HG03108 (cell line): ENCODE measurements at regions not wholly inside any gene's neighbourhood (a gene's known extent, or its start where the extent isn't known, plus 50 kb on each side); places are given as distances from the start of the nearest gene placed in this dataset.
A peak's percentile ranks its signal among the peaks of the same experiment; 100 is the strongest.

ENCODE experiments used
- ATAC-seq: cut with Tn5 transposase; IDR thresholded peaks from one replicate; pipeline ENCODE4 v1.9.1; 2021; ENCODE audit warnings: moderate library complexity; ENCODE audit not compliant: unreplicated experiment

DNA sequence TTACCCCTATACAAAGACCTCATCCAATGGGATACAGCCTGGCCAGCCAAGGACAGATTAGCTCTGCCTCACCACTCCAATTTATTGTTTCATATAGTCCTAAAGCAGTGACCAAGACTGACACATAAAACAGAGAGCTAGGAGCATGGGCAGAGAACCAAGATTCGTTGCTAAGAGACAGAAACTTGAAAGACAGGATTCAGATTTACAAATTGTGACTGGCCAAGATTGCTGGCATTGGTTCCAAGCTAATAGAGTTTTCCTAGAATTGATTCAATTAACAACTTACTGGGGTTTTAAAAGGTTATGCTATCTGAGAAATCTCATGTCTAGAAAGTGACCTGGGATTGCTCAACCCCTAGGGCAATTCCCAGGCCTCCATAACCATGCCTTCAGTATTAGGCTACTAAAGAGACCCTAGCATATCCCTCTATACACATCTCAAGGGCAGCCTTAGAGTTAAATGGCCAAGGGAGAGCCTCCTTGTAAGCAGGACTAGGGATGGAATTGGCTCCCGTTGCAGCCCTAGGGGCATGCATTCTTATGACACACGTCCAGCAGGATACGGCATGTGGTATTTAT, 75.6 kb downstream of the ICOS start:
- ATAC-seq: no peak

DNA sequence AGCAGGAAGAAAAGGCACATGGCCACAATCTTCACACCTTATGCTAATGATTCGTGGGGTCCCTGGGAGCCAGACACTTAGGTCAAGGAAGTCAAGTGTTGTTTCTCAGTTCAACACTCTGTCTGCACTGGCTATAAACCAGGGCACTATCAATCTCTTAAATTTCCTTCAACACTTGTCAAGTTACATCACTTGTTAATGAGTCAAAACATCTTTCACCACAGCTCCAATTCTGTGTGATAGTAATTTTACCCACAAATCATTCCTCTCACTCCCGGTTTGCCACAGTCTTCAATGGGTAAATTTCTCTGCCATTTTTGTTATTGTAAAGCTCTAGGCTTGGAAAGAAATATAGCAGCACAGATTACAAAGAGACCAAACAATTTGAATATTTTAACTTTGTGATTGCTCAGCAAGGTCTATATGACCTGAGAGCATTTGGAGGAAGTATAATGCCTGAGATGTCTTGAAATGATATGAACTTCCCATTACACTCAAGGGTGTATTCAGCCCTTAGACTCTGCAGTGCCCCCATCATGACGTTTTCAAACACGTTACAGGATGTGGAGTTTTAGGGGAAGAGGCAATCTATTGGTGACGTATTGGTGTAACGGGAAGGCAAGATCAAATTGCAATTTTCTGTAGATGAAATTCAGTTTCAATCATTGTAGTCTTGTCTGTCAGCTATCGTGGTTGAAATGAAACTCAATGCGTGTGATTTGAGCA, 78.7 kb downstream of the ICOS start:
- ATAC-seq: no peak

DNA sequence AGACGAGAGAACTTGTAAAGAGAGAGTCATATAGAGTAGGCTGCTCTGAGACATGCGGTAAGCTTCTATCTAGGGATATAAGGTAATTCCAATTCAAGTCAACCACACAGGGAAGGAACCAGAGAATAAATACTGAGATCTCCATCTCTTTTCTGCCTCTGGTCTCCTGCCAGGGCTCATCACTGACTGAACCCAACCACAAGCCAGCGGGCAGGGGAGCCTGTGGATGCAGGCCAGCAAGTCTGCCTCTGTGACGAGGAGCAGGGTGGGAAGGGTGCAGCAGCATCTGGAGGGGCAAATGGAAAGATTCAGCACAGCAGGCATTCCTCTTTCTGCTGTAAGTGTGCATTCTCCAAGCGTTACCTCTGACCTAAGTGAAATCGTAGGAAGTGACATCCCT, 82.2 kb downstream of the ICOS start:
- ATAC-seq: no peak

DNA sequence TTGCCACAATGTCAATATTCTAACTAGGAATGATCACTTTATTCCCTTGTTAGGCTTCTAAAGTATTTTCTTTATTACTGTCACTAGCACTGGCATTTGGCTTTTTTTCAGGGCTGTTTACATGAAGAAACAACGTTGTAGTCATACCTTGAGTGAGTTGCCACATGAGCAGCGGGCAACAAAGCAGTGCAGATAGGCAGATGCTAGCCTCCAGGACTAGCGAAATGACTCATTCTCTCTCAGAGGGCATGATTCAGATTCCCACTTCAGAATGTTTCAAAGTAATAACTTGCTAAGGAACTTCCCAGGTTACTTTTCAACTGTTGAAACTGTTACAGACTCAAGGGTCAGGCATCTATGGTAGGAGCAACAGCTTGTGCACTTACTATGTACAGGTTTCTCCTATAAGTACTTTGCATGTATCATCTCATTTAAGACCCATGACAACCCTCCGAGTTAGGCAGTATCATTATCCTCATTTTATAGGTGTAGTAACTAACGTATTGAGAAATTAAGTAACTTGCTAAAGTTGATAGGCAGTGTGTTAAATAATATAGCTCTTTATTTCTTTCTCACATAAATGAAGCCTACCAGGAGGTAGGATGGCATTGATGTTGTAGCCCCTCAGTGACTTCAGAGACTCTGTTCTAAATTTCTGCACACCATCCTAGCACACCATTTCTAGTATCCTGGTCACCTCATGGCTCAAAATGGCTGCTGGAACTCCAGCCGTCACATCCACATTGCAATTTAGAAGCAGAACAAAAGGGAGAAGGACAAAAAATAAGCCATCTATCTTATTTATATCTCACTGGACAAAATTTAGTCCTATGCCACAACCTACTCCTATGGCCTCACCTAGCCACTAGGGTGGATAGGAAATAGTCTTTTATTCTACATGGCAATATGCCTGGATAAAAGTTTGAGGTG, 83.3 kb downstream of the ICOS start:
- ATAC-seq: peak; percentile 90

DNA sequence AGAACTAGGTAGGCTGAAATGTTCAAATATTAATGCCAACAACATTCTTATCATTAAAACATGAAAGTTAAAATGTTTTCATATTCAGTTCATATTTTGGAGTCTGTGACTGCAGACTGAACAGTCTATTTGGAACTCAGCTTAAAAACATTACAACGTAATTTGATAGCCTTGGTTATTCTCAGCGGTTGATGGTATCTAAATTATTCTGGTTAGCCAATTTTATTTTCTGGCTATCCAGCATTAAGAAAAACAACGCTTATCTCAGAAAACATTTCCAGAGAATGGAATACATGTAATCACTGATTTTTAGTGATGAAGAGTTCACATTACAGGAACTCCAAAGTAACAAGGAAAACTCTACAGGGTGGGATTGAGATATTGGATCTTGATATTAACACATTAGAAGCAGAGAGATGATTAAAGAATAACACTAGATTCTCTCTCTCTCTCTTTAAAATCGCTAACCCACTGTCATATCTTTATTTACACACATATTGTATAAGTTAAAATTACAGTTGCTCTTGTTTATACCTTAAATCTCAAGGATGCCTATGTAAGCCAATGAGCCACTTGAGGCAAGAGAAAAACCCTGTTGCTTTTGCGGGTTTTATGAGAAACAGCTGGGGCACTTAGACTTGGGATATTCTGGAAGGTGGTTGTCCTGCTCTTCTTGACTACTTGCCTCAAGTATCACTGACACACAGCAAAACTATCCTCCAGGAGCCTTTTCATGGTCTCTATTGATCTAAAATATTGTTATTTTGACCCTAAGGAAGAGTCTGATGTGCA, 84.9 kb downstream of the ICOS start:
- no peak for ATAC-seq

DNA sequence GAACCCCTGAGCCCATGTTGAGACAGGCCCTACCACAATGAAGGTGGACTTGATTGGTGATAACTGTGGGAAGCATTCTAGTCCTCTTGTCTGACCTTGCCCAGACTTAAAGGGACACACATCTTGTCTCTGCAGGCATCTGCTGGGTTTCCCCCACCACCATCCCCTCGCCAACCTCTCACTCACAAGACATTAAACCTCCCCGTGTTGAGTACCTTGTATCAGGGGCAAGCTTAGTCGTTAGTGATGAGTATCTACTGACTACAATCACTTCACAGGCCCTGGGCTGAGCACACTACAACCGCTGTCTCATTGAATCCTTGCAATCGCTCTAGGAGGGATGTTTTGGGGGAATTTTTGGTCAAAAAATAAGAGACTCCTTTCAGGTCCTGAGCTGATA, 86.0 kb downstream of the ICOS start:
- no peak for ATAC-seq

DNA sequence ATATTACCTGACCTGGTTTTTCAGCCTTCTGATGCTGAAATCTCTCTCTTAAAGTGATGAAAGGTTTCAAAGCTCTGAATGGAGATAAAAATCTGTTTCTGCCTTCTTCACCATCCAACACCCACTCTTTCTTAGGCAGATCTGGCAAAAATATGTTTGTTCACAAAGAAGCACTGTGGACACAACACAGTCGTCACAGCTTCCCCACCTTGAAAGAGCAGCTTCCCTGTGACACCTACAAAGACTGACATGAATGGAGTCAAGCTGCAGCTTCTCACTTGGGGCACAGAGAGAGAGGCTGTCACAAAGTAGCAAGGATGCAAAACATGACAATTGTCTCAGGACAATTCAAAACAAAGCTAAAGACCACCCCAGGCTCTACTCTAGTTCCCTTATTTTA, 86.5 kb downstream of the ICOS start:
- no peak for ATAC-seq

DNA sequence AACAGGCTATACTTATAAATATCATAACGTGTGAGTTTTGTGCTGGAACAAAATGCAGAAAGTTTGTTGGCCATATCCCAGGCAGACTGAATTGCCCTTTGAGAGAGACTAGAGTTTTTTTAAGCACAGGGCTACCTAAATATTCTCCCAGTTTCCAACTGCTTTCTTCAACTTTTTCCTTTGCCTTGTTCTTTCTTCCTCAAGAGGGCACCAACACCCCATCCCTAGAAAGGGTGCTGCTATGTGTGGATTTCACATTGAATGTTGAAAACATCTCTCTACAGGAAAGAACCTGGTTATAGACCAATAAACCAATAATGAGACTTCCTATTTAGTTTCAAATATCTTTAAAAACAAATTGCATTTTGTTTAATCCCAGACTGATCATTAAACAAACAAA, 87.9 kb downstream of the ICOS start:
- ATAC-seq: no peak

DNA sequence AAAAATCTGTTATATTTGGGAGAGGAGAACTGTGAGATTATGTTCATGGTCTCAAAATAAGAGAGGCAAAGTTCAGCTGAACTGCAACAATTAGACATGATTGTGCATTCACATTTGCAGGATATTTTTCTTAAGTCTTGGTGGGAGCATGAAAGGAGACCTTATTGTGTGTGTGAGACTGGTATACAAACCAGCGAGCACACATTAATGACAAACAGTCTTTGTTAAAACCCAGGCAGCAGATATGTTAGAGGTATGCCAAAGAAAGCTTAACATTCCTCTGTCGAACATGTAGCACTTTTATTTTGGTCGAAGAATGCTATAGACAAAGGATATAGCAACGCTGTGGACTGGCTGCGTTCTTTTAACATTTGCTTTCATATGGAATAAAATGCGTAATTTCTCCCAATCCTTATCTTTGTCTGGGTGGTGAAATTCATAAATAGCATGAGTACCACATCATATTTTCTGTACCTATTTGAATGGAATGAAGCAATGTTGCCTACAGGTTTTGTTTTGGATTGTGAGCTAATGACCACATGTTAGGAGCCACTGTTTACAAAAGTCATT, 88.4 kb downstream of the ICOS start:
- no peak for ATAC-seq

DNA sequence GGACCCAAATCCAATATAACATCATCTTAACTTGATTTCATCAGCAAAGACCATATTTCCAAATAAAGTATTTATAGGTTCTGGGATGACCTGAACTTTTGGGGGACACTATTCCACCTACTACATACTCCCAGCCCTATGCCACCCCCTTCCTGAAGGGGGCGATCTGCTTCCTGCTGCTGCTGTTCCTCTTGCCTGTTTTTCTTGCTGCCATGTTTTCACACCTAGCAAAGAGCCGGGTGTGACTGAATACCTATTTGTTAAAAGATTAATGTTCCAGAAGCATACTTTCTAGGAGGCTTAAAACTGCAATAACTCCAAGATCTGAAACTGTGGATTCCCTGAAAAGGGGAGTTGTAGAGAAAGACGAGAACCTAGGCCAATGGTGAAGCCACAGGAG, 89.7 kb downstream of the ICOS start:
- ATAC-seq: no peak

DNA sequence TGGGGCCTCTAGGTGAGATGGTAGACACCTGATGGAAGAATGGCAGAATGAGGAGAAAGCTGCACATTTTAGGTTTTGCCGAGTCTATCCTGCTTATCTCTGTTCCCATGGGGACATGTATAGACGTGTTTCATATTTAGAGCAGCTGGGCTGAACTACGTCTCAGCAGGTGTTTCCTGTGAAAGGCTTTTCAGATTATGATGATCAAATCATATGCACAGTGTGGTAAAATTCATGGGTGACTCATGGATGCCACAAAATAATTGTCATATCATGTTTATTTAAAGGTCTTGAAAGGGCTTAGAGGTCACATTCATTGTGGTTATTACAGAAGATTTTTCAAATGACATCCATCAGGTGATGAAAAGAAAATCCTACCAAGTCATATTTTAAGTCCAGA, 90.5 kb downstream of the ICOS start:
- peak; percentile 94 for ATAC-seq

DNA sequence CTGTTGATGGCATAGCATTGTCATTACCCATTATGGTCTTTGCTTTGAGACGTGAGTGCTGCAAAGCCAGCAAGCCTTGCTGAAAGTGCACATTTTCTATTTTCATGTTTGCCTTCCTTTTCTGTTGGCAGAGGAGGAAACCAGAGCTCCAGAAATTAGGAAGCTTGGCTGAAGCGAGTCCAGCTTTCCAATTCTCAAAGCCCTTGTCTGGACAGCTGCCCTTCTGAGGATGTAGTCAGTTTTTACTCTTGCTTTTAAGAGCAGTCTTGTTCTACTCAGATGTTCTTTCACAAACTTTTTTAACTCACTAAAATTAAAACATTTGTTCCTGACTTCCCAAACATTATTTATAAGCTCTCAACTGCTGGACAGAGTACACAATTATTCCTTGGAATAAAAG, 93.8 kb downstream of the ICOS start:
- no peak for ATAC-seq

DNA sequence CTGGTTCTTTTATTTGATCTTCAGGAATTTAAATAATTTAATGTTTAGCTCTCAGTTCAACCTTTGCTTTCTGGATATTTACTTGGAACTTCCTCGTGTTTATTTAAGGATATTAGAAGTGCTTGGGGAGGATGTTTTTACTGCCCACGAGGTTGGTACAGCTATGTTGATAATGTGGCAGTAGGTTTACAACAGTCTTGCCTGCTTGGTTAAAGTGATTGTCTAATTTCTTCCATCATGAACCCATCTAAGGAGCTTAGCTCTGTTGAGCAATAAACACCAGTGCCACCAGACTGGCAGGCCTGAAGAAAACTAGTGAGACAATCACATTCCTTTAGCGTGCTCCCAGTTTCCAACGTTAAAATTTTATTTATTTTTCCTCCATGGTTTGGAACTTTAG, 94.5 kb downstream of the ICOS start:
- no peak for ATAC-seq

DNA sequence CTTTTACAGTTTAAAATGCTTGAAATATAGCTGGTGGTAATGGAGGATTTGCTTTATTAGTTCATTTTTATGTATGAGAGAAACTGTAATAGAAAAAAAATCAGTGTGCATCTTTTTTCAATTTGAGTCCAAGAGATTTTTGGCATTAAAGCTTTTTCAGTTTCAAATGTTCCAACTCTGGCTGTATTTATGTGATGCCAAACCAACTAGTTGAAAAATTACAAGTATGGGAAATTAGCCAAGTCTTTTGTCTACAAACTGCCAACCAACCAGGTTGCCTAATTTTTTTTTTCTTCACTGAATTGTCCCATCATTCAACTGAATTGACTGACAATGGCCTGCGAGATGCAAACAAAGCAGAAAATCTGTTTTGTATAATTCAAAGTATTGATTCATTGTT, 95.7 kb downstream of the ICOS start:
- no peak for ATAC-seq

DNA sequence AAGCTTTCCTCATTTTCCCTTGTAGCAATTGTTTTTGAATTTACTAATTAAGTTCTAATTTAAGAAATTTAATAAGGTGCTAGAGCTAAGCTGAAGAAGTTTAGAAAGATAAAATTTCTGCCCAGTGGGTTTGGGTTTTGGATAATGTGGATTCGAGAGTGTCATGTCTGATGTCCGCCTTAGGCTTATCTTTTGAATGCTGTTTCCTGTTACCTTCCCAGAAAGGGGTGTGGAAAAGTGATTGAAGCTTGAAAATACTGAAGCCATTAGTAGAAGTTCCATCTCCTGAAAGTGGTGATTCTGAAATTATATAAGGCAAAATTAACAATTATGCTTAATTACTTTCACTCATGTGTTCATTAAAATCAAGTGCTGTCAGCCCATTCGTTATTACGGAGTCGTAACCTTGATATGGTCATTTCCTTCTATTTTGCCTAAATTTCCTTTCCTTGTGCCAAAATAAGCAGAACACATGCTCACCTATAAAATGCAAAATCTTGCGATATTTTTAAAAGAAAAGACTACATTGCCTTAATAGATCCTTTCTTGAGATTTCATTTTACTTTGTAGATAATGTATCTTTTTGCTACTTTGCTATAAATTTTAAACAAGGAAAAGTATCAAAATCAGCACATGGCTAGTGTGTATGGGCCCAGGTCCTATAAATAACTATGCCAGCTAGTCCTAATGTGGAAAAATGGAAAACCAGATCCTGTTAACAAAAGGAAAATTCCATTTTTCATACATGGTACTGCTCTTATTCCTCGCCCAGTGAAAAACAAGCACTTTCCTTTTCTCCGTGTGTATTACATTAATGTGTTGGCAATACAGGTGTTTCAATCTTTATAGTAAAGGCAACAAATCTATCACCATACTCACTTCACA, 97.3 kb downstream of the ICOS start:
- no peak for ATAC-seq

DNA sequence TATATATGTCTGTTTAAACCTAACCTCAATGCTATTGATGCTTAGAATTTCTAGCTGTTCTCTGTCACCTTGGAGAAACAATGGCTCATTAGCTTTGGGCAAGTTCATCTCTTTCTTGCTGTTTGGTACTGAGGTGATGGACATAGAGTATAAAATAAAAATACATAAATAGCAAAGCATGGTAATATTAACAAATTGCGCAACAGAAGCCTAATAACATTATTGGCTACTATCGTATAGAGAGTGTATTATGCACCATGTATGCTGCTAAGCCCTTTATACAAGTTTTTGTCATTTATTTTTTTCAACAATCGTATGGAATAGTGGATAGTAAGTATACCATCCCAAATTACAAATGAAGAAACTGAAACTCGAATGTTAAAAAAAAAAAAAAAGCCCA, 100.1 kb downstream of the ICOS start:
- ATAC-seq: no peak

DNA sequence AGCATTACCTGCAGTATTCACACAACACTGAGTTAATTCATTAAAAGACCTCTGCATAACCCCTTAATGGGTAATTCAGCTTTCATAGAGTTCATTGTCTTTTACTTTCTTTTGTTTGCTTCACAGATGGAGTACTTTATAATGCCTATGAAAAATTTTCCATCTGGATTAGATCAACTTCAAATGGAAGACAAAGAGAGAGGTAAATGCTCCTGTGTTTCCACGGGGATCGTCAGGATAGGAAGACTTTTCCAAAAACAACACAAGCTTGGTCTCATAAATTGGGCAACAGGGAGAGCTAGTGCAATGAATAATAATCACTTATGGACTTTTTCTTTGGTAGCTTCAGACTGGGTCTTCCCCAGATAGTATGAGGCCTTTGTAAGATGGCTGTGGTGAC, 100.7 kb downstream of the ICOS start:
- ATAC-seq: no peak

DNA sequence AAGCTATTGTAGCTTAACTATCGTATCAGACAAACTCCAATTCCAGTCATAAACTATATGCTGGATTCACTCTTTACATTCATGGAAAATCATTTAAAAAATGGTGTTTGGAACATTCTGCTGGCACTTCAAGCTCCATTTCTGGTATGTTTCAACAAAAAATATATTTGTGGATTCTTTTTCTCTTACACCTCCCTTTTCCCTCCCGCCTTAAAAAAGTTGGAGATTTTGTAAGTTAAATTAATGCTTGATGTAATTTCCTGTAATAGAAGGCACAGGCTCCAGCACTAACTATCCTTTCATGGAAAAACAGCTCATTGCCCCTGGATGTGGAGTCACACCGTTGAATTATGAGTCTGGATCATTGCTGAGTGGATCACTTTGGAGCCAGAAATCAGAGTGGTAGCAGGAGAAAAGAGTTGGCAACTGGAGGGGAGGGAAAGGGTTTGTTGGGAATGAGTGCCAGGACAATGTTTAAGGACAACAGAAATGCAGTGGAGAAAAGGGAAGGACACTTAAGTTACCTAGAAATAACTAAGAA, 102.8 kb downstream of the ICOS start:
- ATAC-seq: no peak

DNA sequence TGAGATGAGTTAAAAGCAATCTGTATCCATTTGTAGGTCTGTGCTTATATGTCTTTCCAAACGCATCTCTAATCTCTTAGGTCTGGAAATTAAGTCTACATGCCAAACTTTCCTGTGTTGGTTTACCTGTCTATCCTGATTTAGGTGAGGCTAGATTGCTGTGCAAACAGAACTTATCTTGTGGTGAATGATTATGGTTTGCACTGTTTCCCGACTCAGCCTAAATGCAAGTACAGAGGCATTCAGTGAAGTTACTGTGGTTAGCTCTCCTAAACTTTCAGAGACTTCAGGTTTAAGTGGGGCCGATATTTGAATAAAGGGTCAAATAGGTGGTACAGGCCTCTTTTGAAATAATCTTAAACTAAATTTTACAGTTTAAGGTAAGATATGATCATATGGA, 103.5 kb downstream of the ICOS start:
- no peak for ATAC-seq

DNA sequence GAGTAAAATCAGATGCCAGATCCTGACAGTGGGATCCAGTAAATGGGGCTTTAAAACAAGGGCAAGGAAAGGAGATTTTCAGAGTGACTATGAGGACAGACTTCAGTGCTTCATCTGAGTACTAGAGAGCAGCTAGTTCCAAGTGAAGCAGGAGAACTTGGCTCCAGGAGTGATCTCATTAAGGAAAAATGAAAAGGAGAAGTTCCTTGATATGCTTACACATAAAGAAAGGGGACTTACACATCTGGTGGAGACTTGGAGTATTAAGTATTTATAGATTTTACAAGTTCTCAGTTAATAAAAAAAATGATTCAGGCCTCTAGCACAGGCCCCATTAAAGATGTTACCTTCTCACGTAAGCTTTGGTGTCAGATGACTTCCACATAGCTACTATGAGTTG, 105.8 kb downstream of the ICOS start:
- no peak for ATAC-seq
